ENCODE measurements at regions not wholly inside any gene's neighbourhood (a gene's known extent, or its start where the extent isn't known, plus 50 kb on each side); places are given as distances from the start of the nearest gene placed in this dataset.
"Not testable (repeated sequence)": the region's sequence is repeated elsewhere in the genome, so short reads cannot be mapped to it uniquely, and the experiment has no call there.

DNA sequence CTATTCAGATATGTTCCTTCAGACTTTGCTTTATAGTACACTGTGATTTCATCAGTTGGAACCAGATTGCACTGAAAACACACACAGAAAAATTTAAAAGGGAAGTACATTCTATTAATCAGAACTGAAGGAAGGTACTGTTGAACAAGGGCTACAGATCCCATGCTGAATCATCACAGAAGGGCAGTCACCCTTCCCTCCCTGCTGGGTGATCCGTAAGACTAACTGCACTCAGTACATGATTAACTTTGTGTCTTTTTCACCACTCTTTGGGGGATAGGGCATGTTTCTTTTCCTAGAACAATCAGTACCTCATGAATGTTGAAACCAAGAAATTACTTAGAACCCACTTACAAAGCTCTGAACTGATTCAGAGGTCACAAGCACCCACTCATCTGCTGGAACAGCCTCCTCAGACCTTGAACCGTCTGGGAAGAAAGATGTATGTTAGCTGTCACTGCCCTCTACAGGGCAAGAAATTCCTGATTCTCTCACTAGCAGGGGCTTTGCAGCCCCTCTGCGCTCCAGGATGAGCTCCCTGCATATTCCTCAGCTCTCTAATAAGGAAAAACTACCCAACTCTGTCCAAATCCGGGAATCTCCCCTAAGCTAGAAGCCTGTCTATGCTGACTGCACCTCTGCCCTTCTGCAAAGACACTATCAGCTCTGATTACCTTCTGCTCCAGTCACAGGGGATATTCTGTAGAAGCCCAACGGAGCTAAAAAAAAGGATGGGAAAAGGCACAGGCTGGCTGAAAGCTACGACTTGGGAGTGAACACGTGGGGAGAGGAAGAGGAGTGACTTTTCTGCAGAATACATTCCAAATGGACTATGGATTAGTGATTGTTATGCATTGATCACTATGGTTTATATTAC lies 51.0 kb downstream of the IARS1 start:
- peak in 1 of 2 donors; percentile 30 for DNase-seq (ENCODE audit: low read depth in 2 of 2)

DNA sequence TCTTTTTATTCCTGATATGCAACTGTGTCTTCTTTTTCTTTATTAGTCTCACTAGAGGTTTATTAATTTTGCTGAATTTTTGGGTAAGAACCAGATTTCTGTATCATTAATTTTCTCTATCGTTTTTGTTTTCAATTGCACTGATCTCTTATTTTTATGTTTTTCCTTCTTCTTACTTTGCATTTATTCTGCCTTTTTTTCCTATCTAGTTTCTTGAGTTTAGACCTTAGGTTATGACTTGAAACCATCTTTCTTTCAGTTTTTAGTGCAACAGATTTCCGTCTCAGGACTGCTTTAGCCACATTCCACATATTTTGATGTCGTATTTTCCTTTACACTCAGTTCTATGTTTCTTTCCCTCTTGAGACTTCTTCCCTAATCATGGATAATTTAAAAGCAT lies 56.6 kb downstream of the IARS1 start:
- DNase-seq (ENCODE audit: low read depth in 2 of 2) = no peak

DNA sequence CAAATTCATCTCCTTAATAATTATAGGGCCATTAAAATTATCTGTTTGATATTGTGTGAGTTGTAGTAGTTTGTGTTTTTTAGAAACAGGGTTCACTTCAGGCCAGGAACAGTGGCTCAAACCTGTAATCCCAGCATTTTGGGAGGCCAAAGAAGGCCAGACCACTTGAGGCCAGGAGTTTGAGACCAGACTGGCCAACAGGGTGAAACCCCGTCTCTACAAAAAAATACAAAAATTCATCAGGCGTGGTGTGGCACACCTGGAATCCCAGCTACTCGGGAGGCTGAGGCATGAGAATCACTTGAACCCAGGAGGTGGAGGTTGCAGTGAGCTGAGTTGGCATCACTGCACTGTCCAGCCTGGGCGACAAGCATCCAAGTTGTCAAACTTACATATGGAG lies 57.0 kb downstream of the IARS1 start:
- no peak for DNase-seq (ENCODE audit: low read depth in 2 of 2)

DNA sequence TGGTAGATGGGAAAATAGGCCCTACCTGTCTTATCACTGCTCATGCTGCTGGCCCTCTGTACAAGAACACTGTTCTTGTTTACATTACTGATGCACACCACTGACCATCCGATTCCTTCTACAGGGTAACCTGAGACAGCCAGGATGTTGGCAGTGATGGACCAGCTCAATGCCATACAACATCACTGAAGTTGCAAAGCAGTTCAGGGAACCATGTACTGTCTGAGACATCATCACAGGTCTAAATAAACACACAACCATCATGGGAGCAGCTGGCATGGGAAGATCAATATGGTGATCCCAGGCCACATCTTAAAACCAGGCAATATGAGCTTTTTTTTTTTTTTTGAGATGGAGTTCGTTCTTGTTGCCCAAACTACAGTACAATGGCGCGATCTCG lies 59.0 kb downstream of the IARS1 start:
- DNase-seq (ENCODE audit: low read depth in 2 of 2) = no peak

DNA sequence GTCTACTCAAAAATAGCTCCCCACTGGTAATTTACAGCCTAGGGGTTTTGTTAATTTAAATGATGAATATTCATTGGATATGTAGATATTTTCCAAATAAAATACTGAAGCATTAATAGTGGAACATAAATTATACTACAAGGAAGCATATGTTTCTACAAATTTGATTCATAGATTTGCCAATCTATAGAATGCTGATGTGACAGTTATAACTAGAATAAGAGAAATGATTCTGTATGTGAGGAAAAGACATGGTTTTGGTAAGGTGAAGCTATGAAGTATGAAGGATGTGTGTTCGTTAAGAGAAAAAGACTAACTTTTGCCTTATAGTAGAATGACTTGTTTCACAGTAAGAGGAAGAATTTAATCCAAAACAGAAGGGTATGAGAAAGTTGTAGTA lies 61.3 kb downstream of the IARS1 start:
- DNase-seq (ENCODE audit: low read depth in 2 of 2) = no peak

DNA sequence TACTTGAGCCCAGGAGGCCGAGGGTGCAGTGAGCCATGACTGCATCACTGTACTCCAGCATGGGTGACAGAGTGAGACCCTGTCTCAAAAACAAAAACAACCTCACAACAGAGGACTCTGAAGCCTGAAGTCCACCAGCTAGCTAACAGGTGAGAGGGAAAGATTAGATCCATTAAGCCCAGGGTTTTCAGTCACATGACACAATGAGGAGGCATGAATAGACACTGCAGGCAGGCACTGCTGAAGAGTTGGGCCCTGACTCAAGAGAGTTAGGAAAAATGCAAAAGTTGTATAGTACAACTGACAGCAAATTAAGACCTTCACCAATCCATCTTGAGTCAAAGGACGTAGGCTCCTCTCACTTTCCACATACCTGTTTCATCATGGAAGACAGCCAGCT lies 64.9 kb downstream of the IARS1 start:
- DNase-seq (ENCODE audit: low read depth in 2 of 2) = no peak

DNA sequence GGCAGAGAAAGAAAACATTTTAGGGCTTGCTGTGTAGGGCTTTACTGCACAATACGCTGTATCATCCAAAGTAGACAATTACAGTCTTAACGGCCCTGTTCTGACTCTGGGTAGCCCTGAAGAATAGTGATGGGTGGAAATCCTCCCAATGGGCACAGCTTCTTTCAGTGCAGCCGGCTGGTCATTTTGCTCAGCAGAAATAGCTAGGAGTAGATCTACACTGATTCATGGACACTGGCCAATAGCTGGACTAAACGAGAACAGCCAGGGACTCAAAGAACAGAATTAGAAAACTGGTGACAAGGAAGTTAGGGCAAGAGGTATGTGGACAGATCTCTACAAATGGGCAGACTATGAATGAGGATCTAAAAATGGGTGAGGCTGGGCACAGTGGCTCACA lies 69.3 kb downstream of the IARS1 start:
- DNase-seq (ENCODE audit: low read depth in 2 of 2) = no peak

DNA sequence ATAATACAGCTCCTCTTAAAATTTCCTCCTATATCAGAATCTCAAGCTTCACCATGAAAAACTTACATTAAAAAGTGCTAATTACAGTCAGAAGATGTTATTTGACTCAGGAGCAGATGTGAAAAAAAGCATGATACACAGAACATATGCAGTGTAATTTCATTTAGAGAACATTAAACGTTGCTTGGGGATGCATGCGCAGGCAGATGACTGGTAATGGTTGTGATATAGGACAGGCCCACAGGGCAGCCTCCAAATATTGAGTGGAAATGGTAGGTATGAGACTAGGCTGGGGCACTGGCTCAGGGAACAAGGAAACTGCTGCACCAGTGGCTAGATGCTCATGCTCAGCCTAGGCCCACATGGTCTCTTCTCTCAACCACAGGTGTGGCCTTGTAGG lies 69.7 kb downstream of the IARS1 start:
- no peak for DNase-seq (ENCODE audit: low read depth in 2 of 2)

DNA sequence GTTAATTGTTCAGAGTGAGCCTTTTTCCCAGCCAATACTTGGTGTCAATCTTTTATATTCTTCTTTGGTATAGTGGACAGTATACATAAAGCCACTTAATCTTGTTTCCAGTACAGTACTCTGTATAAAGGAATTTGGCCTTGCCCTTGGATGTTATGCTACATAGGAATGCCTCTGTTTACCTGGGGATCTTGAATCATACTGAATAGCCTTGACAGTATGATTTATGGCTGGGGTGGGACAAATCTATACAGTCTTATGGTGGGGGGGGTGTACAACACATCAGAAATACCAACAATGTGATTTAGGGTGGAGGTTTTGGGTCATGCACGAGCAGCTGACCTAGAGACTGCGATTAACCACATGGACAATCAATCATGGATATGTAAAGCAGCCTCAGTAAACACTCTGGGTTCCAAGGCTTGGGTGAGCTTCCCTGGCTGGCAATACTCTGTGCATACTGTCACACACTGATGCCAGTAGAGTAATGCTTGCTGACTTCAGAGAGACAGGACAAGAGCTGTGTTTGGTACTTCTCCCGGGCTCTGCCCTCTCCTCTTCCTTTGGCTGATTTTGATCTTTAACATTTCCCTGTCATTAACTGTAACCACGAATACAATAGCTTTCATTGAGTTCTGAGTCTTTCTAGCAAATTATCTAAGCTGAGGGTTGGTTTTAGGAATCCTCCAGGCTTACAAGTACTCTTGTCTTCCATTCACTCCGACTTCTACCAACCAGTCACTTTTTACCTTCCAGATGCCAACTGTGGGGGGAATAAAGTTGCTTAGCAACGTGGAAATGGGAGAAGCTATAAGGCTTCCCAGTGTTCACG lies 84.6 kb downstream of the IARS1 start:
- no peak for DNase-seq (ENCODE audit: low read depth in 2 of 2)

DNA sequence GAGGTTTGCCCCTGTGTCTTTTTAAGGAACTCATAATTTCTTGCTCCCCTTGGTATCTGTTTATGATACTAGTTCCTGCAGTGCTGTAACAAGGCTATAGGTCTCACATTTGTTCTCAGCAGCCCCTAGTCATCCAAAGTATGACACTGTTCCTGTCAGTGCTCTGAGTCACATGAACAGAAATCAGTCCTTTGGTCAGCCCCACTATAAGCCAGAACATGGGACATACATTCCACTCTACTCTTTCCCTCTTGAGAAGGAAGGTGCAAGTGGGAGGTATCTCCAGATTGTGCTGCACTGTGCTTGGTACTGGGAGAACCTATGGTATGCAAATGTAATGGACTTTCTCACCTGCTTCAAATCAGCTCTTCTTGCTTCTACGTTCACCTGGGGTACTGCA lies 87.0 kb downstream of the IARS1 start:
- no peak for DNase-seq (ENCODE audit: low read depth in 2 of 2)

DNA sequence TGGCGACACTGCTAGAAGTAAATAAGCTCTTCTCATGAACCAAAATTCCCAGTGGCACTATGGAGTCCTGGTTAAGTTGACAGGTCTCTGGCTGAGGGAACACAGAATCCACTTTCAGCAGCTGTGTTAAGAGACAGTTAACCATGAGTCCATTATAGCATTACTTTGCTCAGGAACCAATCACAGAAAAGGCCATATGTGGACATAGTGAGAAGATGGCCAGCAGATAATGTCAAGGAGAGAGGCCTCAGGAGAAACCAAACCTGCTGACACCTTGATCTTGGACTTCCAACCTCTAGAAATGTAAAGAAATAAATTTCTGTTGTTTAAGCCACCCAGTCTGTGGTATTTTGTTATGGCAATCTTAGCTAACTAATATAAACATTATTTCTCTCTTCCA lies 88.7 kb upstream of the SPTLC1 start:
- DNase-seq (ENCODE audit: low read depth in 2 of 2) = not testable (repeated sequence)

DNA sequence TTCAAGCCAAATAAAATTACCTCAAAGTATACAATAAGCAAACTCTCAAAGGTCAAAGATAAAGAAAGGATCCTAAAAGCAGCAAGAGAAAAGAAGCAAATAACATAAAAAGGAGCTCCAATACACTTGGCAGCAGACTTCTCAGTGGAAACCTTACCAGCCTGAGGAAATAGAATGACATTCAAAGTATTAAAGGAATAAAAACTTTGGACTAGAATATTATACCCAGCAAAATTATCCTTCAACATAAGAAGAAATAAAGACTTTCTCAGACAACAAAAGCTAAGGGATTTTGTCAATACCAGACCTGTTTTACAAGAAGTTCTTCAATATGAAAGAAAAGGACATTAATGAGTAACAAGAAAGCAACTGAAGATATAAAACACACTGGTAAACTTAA lies 83.0 kb upstream of the SPTLC1 start:
- DNase-seq (ENCODE audit: low read depth in 2 of 2) = not testable (repeated sequence)

DNA sequence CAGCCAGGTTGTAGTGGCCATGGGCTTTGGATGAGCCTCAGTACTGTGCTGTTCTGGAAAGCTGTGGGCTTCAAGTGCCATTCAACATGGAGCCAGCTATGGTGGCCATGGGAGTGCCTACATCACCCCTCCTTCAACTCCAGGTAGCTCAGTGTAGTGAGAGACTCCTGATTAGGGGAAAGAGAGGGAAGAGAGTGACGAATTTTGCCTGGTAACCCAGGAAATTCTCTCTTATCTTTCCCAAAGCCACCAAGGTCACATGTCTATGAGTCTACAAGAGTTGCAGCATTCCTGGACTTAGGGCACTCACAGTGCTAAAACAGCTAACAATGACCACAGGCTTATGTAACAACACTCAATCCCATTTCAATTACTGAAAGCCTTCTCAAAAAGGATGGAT lies 81.7 kb upstream of the SPTLC1 start:
- no peak for DNase-seq (ENCODE audit: low read depth in 2 of 2)

DNA sequence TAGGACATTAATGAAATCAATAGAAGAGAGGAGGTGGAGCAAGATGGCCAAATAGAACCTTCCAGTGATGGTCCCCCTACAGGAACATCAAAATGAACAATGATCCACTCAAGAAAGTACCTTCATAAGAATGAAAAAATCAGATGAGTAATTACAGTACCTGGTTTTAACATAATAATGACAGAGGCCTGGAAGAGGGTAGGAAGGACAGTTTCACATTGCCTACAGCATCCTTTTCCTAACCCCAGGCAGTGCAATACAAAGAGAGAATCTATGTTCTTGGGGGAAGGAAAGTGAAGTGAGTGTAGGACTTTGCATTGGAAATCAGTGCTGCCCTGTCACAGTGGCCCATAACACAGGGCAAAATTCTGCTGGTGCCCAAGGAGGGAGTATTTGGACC lies 81.2 kb upstream of the SPTLC1 start:
- no peak for DNase-seq (ENCODE audit: low read depth in 2 of 2)

DNA sequence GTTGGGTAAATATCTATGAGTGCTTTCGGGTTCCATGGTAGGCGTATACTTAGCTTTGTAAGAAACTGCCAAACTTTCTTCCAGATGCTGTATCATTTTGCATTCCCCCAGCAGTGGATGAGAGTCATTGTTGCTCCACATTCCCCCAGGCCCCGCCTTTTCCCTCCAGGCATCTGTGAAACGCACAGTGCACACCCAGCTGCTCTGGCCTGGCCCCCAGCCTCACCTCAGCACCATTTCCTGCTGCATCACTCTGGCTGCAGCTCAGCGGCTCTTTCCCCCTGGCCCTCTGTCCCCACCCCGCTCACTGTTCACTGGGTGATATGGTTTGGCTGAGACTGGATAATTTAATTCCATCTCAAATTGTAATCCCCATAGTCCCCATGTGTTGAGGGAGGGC lies 76.6 kb upstream of the SPTLC1 start:
- no peak for DNase-seq (ENCODE audit: low read depth in 2 of 2)

DNA sequence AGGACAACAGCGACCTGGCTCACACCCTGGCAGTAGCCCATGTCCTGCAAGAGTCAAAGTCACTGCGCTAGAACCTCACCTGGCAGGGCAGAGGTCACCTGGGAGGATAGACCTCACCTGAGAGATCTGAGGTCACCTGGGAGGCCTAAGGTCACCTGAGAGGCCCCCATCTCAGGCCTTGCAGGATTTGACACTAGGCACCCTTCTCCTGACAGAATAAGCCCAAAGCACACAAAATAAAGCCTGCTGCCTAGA lies 75.2 kb upstream of the SPTLC1 start:
- DNase-seq (ENCODE audit: low read depth in 2 of 2) = no peak

DNA sequence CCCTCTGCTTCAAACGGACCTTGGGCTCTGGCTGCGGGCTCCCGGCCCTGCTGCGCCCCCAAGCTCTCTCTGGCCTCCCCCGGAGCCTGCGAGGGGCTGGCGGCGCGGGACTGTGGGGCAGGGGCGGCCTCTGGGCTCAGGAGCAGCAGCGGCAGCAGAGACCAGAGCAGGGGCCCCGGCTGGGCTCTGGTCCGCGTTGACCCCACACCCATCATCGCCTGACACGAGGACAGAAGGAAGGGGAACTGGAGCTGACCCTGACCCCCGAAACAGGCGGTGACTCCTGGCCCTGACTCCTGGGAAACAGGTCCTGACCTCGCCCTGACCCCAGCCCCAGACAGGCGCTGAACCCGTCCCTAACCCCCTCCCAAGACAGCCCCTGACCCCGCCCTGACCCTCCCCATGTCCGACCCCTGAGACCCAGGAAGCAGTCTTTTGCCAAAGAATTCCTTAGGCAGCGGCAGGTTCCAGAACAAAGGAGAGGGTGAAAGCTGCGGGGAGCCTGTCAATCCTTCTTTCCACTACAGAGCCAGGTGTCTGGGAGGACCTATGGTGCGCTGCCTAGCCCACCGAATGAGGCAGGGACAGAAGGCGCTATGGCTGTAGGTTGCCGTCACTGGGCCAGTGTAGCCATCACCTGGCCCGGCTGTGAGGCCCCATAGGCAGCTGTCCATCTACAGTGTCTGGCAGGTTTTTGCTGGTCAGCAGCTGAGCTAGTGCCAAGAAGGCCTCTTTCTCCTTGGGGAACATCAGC lies 74.7 kb upstream of the SPTLC1 start:
- DNase-seq (ENCODE audit: low read depth in 2 of 2) = no peak

DNA sequence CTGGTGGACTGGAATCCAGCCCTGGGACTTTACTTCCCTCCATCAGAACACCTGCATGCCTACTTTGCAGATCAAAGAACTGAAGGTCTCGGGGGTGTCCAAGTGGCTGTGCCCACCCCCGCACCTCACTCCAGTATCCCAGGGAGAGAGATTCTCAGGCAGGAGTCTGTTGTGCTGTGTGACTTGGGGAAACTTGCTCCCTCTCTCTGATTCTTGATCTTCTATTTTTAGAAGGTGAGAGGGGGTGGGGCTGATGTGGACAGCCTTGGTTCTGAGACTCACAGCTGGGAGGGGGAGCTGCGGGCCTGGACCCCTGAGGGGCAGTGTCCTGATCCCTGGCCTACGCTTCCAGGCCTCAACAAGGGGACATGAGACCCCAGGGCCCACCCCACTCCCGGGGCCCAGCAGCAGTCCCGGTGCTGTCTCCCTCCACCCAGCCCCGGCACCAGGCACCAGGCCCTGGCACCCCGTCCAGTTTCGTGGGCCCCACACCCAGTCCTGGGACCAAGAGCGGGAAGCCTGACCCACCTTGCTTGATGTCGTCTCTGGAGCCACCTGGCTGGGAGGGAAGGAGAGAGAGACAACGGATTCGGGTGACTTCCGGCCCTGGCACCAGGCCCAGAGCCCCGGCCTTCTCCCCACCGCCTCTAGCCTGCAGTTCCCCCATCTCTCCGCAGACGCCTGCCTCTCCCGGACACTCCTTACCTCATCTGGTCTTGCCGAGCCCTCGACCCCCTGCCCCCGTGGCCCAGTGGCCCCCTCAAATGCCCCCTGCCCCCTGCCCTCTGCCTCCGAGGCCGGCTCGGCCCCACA lies 74.0 kb upstream of the SPTLC1 start:
- no peak for DNase-seq (ENCODE audit: low read depth in 2 of 2)

DNA sequence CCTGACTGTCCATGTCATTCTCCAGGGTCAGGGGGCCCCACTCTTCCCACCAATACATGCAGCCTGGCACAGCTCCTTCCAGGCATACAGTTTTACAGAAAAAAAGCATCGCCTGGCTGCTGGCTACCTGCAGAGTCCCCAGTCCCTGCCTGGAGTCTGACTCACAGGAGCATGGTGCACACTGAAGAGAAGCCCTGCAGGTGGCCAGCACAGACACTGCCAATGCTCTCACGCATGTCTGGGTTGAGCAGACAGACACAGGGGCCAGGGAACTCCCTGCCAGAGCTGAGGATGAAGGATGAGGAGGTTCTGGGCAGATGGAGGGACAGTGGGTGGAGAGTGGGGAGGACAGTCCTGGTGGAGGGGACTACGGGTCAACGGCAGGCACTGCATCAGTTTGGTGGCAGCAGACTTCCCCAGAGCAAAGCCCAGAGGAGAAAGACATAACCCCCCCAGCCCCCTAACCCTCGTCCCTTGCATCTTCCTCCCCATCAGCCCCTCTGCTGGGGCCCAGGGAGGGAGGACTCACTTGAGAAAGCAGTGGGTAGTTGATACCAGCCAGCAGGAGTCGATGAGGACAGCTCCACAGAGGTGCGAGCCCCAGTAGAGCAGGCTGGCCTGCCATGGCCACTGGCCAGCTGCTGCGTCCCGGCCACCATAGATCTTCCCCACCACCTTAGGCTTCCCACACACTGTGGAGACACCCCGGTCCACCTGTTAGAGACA lies 72.9 kb upstream of the SPTLC1 start:
- DNase-seq (ENCODE audit: low read depth in 2 of 2) = no peak

DNA sequence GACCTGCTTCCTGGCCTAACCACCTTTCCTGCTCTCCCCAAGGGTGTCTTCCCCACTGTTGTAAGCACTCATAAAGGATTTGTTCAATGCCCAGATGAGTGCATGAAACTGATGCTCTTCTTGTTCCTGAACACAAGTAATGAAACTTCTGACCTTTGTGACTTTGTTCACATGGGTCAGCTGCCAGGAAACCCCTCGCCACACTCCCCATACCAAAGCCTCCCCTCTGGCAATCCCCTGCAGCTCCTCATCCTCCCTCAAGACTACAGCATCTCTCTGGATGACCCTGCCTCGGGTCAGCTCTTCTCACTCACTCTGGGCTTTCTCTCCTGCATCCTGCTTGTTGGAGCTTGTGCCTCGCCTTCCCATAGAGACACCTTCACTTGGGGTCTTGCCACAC lies 72.2 kb upstream of the SPTLC1 start:
- no peak for DNase-seq (ENCODE audit: low read depth in 2 of 2)

DNA sequence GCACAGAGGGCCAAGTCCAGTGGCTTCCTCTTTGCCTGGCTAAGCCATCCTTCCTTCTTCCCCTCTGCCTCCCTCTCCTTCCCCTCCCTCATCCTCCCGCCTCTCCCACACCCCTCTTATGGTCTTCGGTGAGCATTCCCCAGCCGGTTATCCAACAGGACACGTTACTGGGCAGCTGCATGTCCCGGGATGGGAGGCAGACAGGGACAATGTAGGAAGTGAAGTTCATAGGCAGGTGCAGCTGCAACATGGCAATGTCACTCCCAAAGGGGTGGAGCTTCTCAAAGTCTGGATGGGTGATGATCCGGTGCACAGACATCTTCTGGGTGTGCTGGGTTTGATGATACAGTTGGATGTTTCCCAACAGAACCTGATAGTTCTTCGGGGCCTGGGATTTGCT lies 71.4 kb upstream of the SPTLC1 start:
- DNase-seq (ENCODE audit: low read depth in 2 of 2) = no peak

Measured in dermis microvascular lymphatic vessel endothelial cell (primary cell).